Testis (tissue), 2 donors: ENCODE measurements at regions not wholly inside any gene's neighbourhood (a gene's known extent, or its start where the extent isn't known, plus 50 kb on each side); places are given as distances from the start of the nearest gene placed in this dataset.

Experiments
- POLR2A ChIP-seq: fragments of 450-650 bp; IDR thresholded peaks from one replicate; pipeline ENCODE4 v1.6.1; 2017; ENCODE audit warnings: antibody characterized with exemption, mild to moderate bottlenecking, moderate library complexity
- TF ChIP-seq, protein P1 (sequence below), 3 experiments: fragments of 450-650 bp in 2 of 3; fragments of 200-600 bp in 1 of 3; sonication (generic) in 1 of 3; IDR thresholded peaks; one replicate each; pipeline ENCODE4 v1.5.1; 2016 to 2019; ENCODE audit warnings: antibody characterized with exemption in 3 of 3, mild to moderate bottlenecking in 2 of 3, moderate library complexity in 1 of 3

DNA sequence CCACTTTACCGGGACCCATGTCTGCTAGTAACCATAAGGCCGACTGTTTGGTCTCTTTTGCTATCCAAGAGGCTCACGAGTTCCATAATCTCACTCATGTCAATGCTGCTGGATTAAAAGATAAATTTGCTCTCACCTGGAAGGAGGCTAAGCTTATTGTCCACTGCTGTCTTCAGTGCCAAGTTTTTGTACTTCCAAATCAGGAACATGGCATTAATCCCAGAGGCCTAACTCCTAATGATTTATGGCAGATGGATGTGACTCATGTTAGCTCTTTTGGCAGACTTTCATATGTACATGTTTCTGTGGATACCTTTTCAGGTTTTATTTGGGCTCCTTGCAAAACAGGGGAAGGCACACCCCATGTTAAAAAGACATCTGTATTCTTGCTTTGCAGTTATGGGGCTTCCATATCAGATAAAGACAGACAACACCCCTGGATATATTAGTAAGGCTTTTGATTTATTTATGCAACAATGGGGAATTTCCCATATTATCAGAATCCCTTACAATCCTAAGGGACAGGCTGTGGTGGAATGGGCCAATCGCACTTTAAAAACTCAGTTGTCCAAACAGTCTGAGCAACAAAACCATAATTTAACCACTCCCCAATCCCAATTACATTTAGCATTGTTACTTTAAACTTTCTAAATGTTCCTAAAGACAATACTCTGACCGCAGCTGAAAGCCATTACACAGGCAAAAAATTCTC is 162.7 kb downstream of the IER5 start:
- TF ChIP-seq, protein P1, sequence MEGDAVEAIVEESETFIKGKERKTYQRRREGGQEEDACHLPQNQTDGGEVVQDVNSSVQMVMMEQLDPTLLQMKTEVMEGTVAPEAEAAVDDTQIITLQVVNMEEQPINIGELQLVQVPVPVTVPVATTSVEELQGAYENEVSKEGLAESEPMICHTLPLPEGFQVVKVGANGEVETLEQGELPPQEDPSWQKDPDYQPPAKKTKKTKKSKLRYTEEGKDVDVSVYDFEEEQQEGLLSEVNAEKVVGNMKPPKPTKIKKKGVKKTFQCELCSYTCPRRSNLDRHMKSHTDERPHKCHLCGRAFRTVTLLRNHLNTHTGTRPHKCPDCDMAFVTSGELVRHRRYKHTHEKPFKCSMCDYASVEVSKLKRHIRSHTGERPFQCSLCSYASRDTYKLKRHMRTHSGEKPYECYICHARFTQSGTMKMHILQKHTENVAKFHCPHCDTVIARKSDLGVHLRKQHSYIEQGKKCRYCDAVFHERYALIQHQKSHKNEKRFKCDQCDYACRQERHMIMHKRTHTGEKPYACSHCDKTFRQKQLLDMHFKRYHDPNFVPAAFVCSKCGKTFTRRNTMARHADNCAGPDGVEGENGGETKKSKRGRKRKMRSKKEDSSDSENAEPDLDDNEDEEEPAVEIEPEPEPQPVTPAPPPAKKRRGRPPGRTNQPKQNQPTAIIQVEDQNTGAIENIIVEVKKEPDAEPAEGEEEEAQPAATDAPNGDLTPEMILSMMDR (IDR thresholded peaks at IDR 0.05), result no peak
- TF ChIP-seq POLR2A, result no peak
